ENCODE measurements at regions not wholly inside any gene's neighbourhood (a gene's known extent, or its start where the extent isn't known, plus 50 kb on each side); places are given as distances from the start of the nearest gene placed in this dataset.
A peak's percentile ranks its signal among the peaks of the same experiment; 100 is the strongest.
"Not testable (repeated sequence)": the region's sequence is repeated elsewhere in the genome, so short reads cannot be mapped to it uniquely, and the experiment has no call there.

- DNase-seq (ENCODE audit: low read depth) = no peak
Measured at GRCh38 chr11:98630736-98631135, 390.0 kb upstream of the CNTN5 start.

- DNase-seq (ENCODE audit: low read depth) = no peak
Measured at GRCh38 chr11:98657711-98658110, 363.0 kb upstream of the CNTN5 start.

DNA sequence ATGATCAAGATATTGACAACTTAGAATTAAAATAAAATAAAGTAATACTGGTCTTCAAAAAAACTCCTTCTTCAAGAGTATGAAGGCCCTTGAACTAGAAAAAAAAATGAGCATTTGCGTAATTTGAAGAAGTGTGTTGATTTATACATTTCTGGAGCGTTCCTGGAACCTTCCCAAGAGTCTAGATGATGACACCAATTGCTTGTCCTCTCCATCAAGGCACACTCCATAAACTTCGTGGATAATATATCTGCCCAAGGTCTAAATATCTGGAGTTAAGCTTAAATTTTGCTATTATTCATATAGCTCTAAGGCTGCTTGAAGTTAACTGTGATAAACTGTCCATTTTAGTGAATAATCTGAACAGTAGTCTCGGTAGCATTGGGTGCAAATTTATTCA is 361.3 kb upstream of the CNTN5 start:
- DNase-seq (ENCODE audit: low read depth) = no peak

DNA sequence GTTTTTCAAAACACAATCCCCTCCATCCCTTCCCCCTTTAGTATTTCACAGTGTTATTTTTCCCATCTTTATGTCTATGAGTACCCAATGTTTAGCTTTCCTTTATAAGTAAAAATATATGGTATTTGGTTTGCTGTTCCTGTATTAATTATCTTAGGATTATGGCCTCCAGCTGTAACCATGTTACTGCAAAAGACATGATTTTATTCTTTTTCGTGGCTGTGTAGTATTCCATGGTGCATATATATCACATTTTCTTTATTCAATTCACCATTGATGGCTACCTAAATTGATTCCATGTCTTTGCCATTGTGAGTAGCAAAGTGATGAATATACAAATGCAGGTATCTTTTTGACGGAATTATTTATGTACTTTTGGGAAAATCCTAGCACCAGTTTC is 346.4 kb upstream of the CNTN5 start:
- no peak for DNase-seq (ENCODE audit: low read depth)

DNA sequence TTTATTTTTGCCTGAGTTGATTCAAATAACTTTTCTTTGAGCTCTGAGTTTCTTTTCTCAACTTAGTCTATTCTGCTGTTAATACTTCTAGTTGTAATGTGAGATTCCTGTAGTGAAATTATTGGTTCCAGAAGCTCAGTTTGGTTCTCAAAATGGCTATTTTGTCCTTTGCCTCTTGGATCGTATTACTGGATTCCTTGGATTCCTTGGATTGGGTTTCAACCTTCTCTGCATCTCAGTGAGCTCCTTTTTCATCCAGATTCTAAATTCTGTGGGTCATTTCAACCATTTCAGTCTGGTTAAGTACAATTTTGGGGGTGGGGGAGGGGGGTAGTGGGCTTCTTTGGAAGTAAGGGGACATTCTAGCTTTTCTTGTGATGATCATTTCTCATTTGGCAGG is 341.1 kb upstream of the CNTN5 start:
- no peak for DNase-seq (ENCODE audit: low read depth)

DNA sequence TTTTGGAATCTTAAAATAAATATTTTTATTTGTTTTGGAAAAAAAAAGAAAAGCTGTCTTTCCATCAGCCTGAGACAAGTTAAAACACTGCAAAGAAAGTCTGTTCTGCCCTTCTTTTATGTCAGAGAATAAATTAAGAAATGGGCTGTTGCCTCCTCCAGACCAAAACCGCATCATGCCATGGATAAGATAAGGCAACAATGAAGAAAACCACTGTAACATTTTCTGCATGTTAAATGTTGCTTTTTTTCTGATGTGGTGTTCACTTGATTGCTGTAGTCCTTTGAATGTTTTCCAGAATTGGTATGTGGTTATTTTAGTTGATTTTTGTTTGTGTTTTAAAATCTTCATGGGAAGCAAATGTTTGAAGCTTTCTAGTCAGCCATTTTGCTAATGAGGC is 319.2 kb upstream of the CNTN5 start:
- DNase-seq (ENCODE audit: low read depth) = no peak

DNA sequence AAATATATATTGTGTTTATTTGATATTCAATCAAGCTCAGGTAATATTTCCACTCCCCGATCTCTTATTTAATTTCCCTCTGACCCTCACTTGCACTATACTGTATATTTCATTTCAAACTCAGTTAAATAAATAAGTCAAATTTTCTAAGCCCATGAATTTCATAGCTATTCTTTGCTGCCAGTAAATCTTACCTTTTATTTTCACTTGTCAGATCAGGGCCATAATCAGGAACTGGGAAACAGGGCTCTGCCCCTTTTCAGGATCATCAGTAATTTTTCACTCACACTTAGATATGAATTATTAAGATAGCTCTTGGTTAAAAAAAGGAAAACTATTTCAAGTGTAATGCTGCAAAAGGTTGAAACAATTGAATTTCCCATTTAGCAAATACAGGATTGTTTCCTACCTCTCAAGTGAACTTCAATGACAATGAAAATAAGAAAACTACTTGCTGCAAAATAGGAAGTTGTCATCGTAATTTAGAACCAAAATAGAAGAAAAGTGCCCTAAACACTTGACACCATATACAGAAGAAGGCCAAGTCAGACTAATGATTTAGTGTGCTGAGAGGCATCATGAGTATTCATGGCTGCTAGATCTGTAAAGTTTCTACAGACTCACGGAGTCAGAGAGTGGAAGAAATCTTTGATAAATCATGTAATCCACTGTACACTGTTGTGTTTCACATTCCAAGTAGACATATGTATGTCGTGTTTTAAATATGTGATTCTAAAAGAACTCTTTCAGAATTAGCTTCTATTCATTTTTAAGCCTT is 316.8 kb upstream of the CNTN5 start:
- DNase-seq (ENCODE audit: low read depth) = no peak

GRCh38 chr11:98710026-98710425 is 310.7 kb upstream of the CNTN5 start:
- no peak for DNase-seq (ENCODE audit: low read depth)

DNA sequence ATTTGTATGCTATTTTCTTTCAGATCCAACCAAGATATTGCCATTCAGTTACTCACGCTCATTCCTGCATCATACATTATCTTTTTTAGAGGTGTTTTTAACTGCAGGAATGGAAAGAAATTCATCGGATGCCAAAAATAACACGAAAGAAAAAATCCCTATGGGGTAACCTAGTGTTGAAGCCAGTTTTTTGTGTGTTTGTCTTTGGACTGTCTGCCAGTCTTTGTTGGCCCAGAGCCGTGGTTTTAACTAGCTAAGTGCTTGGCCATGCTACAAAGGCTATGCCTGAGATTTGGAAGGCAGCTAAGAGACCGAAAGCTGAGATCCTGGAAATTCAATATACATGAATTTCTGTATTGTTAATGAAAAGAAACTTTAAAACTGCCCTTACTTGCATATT is 309.8 kb upstream of the CNTN5 start:
- no peak for DNase-seq (ENCODE audit: low read depth)

DNA sequence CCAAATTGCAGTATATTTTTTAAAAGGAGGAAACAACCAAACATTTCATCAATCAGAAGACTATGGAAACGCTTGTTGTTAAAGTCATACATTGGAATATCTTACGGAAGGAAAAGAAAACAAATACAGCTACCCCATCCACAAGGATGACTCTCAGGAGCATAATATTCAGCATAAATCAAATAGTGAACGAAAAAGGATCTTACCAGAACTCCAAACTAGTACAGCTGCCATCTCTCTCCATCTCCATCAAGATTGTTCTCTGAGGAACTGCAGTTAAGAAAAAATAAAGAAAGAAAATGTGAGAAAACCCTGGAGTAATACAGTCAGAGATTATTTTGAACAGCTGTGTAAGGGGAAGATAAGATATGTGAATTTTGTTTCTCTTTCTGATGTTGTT is 299.8 kb upstream of the CNTN5 start:
- no peak for DNase-seq (ENCODE audit: low read depth)

DNA sequence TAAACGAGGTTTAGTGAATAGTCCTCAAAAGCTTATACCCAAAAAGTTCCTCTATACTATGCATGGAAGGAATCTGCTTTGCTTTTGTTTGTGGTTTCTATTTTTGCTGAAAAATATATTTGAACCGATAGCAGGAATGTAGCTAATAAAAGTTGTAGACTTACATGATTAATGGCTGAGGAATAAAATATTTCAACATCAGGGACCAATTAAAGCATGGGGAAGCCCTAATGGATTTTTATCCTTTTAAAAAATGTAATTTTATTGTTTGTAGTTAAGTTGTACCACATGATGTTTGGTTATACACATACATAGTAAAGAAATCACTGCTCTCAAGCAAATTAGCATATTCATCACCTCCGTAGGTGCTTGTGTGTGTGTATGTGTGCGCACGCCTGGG is 295.3 kb upstream of the CNTN5 start:
- no peak for DNase-seq (ENCODE audit: low read depth)

GRCh38 chr11:98728421-98728820 is 292.3 kb upstream of the CNTN5 start:
- no peak for DNase-seq (ENCODE audit: low read depth)

DNA sequence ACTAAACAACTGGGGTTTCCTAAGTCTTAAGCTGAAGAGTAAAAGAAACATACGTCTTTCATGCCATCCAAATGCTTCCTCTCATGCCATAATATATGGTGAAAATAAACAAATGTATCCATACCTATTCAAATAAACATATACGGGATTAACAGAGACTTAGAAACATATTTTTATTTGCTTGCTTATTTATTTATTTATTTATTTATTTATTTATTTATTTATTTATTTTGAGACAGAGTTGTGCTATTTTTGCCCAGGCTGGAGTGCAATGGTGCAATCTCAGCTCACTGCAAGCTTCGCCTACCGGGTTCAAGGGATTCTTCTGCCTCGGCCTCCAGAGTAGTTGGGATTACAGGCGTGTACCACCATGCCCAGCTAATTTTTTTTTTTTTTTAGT is 291.6 kb upstream of the CNTN5 start:
- DNase-seq (ENCODE audit: low read depth) = no peak

GRCh38 chr11:98732947-98733346 is 287.8 kb upstream of the CNTN5 start:
- no peak for DNase-seq (ENCODE audit: low read depth)

GRCh38 chr11:98733378-98733777 is 287.4 kb upstream of the CNTN5 start:
- not testable (repeated sequence) for DNase-seq (ENCODE audit: low read depth)

DNA sequence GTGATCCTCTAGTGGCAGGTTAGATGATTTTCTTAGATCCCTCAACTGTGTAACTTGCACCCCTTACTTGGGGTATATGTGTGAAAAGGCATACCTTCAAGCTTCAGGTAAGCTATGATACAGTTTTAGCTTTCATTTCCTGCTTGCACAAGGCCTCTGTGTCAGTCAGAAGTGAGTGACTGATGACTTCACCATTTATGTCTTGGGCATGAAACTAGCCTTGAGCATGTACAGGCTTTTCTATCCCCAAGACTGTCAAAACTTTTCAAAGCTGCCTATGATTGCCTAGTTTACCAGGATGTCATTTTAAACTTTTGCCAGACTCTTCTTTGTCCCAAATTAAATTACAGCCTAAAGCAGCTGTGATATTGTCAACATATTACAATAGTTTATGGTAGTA is 286.1 kb upstream of the CNTN5 start:
- DNase-seq (ENCODE audit: low read depth) = no peak

DNA sequence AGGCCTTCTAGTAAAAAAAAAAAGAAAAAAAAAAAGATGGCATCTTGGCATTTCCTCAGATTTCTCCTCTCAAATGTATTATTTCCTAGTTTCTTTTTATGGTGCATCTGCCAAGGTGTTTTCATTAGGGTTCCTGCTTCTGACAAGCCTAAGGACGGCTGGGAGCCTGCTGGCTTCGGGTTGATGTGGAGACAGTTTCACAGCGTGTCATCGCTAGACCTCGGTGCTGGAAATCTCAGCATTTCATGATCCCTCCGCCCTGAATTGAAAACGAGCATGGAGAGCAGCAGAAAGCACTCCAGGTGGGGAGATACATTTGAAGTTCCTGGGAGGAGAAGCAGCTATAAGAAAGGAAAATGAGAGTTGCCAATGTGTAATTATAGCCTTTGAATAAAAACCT is 283.9 kb upstream of the CNTN5 start:
- DNase-seq (ENCODE audit: low read depth) = no peak

DNA sequence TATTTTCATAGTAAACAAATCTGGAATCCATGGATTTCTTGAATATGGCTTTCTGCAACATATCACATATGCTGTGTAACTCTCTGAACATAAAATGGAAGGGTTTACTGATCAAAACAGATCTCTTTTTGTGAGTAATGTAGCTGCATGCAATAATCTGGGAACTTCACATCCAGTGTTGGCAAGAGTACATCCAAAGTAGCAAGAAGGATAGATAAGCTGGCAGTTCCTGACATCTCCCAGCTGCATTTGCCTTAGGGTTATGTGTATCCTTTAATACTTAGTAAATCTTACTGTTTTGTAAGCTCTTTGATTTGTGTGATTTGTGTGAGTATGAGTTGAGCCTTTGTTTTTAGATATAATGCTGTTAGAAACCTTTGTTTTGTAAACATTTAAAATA is 280.4 kb upstream of the CNTN5 start:
- DNase-seq (ENCODE audit: low read depth) = no peak

DNA sequence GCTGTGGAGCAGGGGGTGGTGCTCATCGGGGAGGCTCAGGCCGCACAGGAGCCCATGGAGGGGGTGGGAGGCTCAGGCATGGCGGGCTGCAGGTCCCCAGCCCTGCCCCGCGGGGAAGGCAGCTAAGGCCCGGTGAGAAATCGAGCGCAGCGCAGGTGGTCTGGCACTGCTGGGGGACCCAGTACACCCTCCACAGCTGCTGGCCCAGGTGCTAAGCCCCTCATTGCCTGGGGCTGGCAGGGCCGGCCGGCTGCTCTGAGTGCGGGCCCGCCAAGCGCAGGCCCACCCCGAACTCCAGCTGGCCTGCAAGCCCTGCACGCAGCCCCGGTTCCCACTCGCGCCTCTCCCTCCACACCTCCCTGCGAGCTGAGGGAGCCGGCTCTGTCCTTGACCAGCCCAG is 257.3 kb upstream of the CNTN5 start:
- DNase-seq (ENCODE audit: low read depth) = not testable (repeated sequence)

DNA sequence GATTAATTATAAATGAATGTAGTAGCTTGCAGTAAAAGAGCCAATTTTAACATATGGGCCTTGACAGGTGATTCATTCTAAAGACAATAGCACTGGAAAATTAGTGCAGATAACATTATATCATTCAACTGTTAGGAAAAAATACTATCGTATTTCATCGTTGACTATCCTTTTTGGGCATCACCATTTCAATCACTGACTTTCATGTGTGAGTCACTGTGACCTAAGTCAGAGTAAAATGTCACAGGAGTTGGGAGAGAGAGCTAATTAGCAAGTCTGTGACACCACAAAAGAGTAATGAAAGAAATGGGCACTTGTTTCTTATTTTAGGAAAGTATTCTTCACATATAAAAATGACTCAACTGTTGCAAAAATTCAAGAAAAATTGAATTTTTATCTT is 253.8 kb upstream of the CNTN5 start:
- DNase-seq (ENCODE audit: low read depth) = no peak

GRCh38 chr11:98770046-98770445 is 250.7 kb upstream of the CNTN5 start:
- DNase-seq (ENCODE audit: low read depth) = not testable (repeated sequence)

- DNase-seq (ENCODE audit: low read depth) = peak; percentile 49
Measured at GRCh38 chr11:98771791-98772190, 249.0 kb upstream of the CNTN5 start.

DNA sequence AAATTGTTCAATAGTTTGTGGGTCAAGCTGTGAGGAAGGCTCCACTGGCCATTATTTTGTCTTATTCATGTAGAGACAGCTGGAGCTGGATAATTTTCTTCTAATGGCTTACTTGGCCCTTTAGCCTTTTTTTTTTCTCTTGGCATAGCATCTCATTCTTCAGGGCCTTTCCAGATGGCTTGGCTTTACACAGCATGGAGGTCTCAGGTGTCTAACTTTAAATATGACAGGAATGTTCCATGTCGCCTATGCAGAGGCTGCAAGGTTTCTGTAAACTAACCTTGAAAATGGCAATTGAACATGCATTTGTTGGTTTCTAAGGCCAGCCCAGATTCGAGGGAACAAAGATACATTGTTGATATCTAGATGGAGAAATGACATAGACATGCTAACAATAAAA is 247.9 kb upstream of the CNTN5 start:
- no peak for DNase-seq (ENCODE audit: low read depth)

GRCh38 chr11:98793276-98793675 is 227.5 kb upstream of the CNTN5 start:
- no peak for DNase-seq (ENCODE audit: low read depth)
